ENCODE measurements at regions not wholly inside any gene's neighbourhood (a gene's known extent, or its start where the extent isn't known, plus 50 kb on each side); places are given as distances from the start of the nearest gene placed in this dataset.

GRCh38 chr6:149147938-149148718, 169.4 kb upstream of the TAB2 start:
- no peaks in the 10 kb centered on the region for H3K79me2 ChIP-seq (ENCODE audit: control insufficient read depth, insufficient read depth, low read length, unreplicated experiment)
- no peaks in the 10 kb centered on the region for H3K36me3 ChIP-seq (ENCODE audit: insufficient read depth, low read length)
- no peak overlapping the region for H3K27ac ChIP-seq (ENCODE audit: low read depth, low read length)
- no peak overlapping the region for H2AFZ ChIP-seq (ENCODE audit: low read length, unreplicated experiment)
- H3K27me3 ChIP-seq (ENCODE audit: insufficient read depth, low read length) = no peaks in the 10 kb centered on the region
- no peaks in the 10 kb centered on the region for H3K4me1 ChIP-seq (ENCODE audit: control insufficient read depth, insufficient read depth, low read length, unreplicated experiment)
- H3K4me3 ChIP-seq (ENCODE audit: low read depth, low read length) = no peak overlapping the region

DNA sequence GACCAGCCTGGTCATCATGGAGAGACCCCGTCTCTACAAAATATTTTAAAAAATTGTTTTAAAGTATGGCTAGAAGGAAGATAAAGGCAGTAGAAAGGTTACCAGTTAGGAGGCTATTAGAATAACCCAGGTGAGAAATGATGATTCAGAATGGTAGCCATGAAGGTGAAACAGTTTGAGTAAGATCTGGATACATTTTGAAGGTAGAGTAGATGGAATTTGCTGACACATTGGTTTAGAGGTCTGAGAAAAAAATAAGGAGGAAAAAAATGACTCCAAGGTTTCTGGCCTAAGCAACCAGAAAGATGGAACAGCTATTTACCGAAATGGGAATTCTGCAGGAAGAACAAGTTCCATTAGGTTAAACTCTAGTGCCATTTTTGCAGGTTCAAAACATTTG, 167.9 kb upstream of the TAB2 start:
- Histone ChIP-seq H3K27ac (ENCODE audit: low read depth, low read length) (no peak overlapping the region), H3K27me3 (ENCODE audit: insufficient read depth, low read length) (no peaks in the 10 kb centered on the region), H3K79me2 (ENCODE audit: control insufficient read depth, insufficient read depth, low read length, unreplicated experiment) (no peaks in the 10 kb centered on the region), H3K4me1 (ENCODE audit: control insufficient read depth, insufficient read depth, low read length, unreplicated experiment) (no peaks in the 10 kb centered on the region), H3K36me3 (ENCODE audit: insufficient read depth, low read length) (no peaks in the 10 kb centered on the region), H3K4me3 (ENCODE audit: low read depth, low read length) (no peak overlapping the region), H2AFZ (ENCODE audit: low read length, unreplicated experiment) (no peak overlapping the region)

- no peak overlapping the region for H2AFZ ChIP-seq (ENCODE audit: low read length, unreplicated experiment)
- H3K79me2 ChIP-seq (ENCODE audit: control insufficient read depth, insufficient read depth, low read length, unreplicated experiment) = no peaks in the 10 kb centered on the region
- no peaks in the 10 kb centered on the region for H3K27me3 ChIP-seq (ENCODE audit: insufficient read depth, low read length)
- H3K27ac ChIP-seq (ENCODE audit: low read depth, low read length) = no peak overlapping the region
- no peaks in the 10 kb centered on the region for H3K4me1 ChIP-seq (ENCODE audit: control insufficient read depth, insufficient read depth, low read length, unreplicated experiment)
- no peaks in the 10 kb centered on the region for H3K36me3 ChIP-seq (ENCODE audit: insufficient read depth, low read length)
- no peak overlapping the region for H3K4me3 ChIP-seq (ENCODE audit: low read depth, low read length)
Measured at GRCh38 chr6:149150301-149150700, 167.2 kb upstream of the TAB2 start.

DNA sequence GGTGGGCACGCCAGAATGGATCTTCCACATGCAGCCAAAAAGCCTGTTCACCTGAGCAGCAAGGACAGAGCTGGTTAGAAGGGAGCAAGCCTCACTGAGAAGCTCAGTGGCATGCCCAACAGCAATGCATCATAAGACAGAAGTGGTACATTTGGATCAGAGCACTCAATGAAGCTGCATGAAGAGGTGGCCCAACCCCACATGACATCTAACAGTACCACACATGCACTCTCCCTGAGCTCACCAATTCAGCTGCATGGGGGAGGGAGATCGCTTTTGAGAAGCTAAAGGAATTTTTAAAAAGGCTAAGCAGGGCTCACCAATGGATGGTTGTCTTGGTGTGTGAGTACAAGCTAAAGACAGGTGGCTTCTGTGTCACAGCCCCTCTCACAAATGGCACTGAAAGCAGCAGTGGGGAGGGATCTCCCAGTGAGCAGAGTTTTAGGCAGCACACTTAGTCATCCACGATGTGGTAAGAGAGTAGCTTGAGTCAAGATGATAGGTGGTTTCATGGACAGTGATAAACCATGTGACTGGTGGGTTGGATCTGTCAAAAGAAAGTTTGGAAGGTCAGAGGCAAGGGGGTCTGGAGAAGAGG, 166.6 kb upstream of the TAB2 start:
- no peaks in the 10 kb centered on the region for H3K27me3 ChIP-seq (ENCODE audit: insufficient read depth, low read length)
- no peaks in the 10 kb centered on the region for H3K4me1 ChIP-seq (ENCODE audit: control insufficient read depth, insufficient read depth, low read length, unreplicated experiment)

DNA sequence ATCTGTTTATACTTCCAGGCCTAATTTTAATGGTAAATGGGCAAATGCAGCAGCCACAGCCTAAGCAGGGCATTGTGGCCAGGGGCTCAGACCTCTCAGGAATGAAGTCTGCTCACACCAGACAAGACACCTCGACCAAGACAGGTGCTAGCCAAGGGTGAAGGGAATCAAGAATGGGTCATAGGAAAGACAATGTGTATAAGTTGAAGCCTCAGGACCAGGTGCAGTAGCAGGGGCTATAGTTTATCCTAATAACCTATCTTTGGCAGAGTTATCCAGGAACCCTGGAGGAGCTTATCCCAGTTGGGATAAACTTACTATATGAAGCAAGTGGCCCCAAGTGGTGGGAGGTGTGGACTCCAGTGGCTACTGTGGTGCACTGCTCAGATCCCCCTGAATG, 165.0 kb upstream of the TAB2 start:
- Histone ChIP-seq H3K27ac (ENCODE audit: low read depth, low read length) (no peak overlapping the region), H3K36me3 (ENCODE audit: insufficient read depth, low read length) (no peaks in the 10 kb centered on the region), H3K4me1 (ENCODE audit: control insufficient read depth, insufficient read depth, low read length, unreplicated experiment) (no peaks in the 10 kb centered on the region), H3K79me2 (ENCODE audit: control insufficient read depth, insufficient read depth, low read length, unreplicated experiment) (no peaks in the 10 kb centered on the region), H3K27me3 (ENCODE audit: insufficient read depth, low read length) (no peaks in the 10 kb centered on the region), H2AFZ (ENCODE audit: low read length, unreplicated experiment) (no peak overlapping the region), H3K4me3 (ENCODE audit: low read depth, low read length) (no peak overlapping the region)

More for the DNA sequence above, 166.6 kb upstream of the TAB2 start:
- Histone ChIP-seq H3K36me3 (ENCODE audit: insufficient read depth, low read length) (no peaks in the 10 kb centered on the region), H2AFZ (ENCODE audit: low read length, unreplicated experiment) (no peak overlapping the region), H3K27ac (ENCODE audit: low read depth, low read length) (no peak overlapping the region), H3K4me3 (ENCODE audit: low read depth, low read length) (no peak overlapping the region), H3K79me2 (ENCODE audit: control insufficient read depth, insufficient read depth, low read length, unreplicated experiment) (no peaks in the 10 kb centered on the region)

DNA sequence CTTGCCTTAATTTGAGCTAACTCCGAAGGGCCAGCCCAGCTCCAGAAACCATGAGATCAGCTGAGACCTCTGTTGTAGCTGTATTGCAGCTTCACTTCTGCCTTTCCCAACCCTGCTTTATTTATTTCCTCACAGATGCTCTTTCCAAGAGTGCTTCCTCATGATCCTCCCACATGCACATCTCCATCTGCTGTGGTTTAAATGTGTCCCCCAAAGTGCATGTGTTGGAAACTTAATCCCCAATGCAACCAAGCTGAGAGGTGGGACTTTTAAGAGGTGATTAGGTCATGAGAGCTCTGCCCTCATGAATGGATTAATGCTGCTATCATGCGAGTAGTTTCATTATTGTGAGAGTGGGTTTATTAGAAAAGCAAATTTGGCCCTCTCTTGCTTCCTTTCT, 164.4 kb upstream of the TAB2 start:
- Histone ChIP-seq H3K27me3 (ENCODE audit: insufficient read depth, low read length) (no peaks in the 10 kb centered on the region), H3K79me2 (ENCODE audit: control insufficient read depth, insufficient read depth, low read length, unreplicated experiment) (no peaks in the 10 kb centered on the region)

GRCh38 chr6:149153693-149154092, 163.8 kb upstream of the TAB2 start:
- Histone ChIP-seq H2AFZ (ENCODE audit: low read length, unreplicated experiment) (peak overlapping the region; percentile 8), H3K4me3 (ENCODE audit: low read depth, low read length) (no peak overlapping the region), H3K36me3 (ENCODE audit: insufficient read depth, low read length) (no peaks in the 10 kb centered on the region), H3K27me3 (ENCODE audit: insufficient read depth, low read length) (no peaks in the 10 kb centered on the region), H3K27ac (ENCODE audit: low read depth, low read length) (no peak overlapping the region), H3K4me1 (ENCODE audit: control insufficient read depth, insufficient read depth, low read length, unreplicated experiment) (no peaks in the 10 kb centered on the region), H3K79me2 (ENCODE audit: control insufficient read depth, insufficient read depth, low read length, unreplicated experiment) (no peaks in the 10 kb centered on the region)

More for the DNA sequence above, 164.4 kb upstream of the TAB2 start:
- no peak overlapping the region for H2AFZ ChIP-seq (ENCODE audit: low read length, unreplicated experiment)
- H3K4me1 ChIP-seq (ENCODE audit: control insufficient read depth, insufficient read depth, low read length, unreplicated experiment) = no peaks in the 10 kb centered on the region
- H3K4me3 ChIP-seq (ENCODE audit: low read depth, low read length) = no peak overlapping the region
- H3K36me3 ChIP-seq (ENCODE audit: insufficient read depth, low read length) = no peaks in the 10 kb centered on the region
- H3K27ac ChIP-seq (ENCODE audit: low read depth, low read length) = no peak overlapping the region

GRCh38 chr6:149154261-149154821, 163.2 kb upstream of the TAB2 start:
- no peaks in the 10 kb centered on the region for H3K79me2 ChIP-seq (ENCODE audit: control insufficient read depth, insufficient read depth, low read length, unreplicated experiment)
- no peak overlapping the region for H3K27ac ChIP-seq (ENCODE audit: low read depth, low read length)
- no peaks in the 10 kb centered on the region for H3K36me3 ChIP-seq (ENCODE audit: insufficient read depth, low read length)
- no peak overlapping the region for H3K4me3 ChIP-seq (ENCODE audit: low read depth, low read length)
- H3K4me1 ChIP-seq (ENCODE audit: control insufficient read depth, insufficient read depth, low read length, unreplicated experiment) = no peaks in the 10 kb centered on the region
- H2AFZ ChIP-seq (ENCODE audit: low read length, unreplicated experiment) = no peak overlapping the region
- no peaks in the 10 kb centered on the region for H3K27me3 ChIP-seq (ENCODE audit: insufficient read depth, low read length)

- Histone ChIP-seq H3K27ac (ENCODE audit: low read depth, low read length) (no peak overlapping the region), H3K4me3 (ENCODE audit: low read depth, low read length) (no peak overlapping the region), H2AFZ (ENCODE audit: low read length, unreplicated experiment) (no peak overlapping the region), H3K27me3 (ENCODE audit: insufficient read depth, low read length) (no peaks in the 10 kb centered on the region), H3K4me1 (ENCODE audit: control insufficient read depth, insufficient read depth, low read length, unreplicated experiment) (no peaks in the 10 kb centered on the region), H3K79me2 (ENCODE audit: control insufficient read depth, insufficient read depth, low read length, unreplicated experiment) (no peaks in the 10 kb centered on the region), H3K36me3 (ENCODE audit: insufficient read depth, low read length) (no peaks in the 10 kb centered on the region)
Measured at GRCh38 chr6:149157126-149157525, 160.4 kb upstream of the TAB2 start.

DNA sequence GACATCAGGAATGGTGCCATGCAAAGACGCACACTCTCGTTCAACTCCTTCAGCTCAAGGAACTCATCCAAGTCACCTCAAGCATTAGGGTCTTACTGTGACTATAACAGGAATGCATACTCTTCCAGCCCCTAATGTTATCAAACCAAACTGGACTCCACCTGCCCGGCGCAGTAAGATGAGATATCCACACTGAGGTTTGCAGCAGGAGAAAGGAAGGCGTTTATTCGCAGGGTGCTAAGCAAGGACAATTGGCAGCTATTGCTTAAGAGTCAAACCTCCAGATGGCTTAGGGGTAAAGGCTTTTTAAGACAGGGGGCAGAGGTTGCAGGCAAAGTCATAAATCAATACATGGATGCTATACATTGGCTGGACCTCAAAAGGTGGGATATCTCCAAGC, 159.4 kb upstream of the TAB2 start:
- no peaks in the 10 kb centered on the region for H3K4me1 ChIP-seq (ENCODE audit: control insufficient read depth, insufficient read depth, low read length, unreplicated experiment)
- H3K36me3 ChIP-seq (ENCODE audit: insufficient read depth, low read length) = no peaks in the 10 kb centered on the region
- H3K79me2 ChIP-seq (ENCODE audit: control insufficient read depth, insufficient read depth, low read length, unreplicated experiment) = no peaks in the 10 kb centered on the region
- no peaks in the 10 kb centered on the region for H3K27me3 ChIP-seq (ENCODE audit: insufficient read depth, low read length)
- no peak overlapping the region for H3K27ac ChIP-seq (ENCODE audit: low read depth, low read length)
- no peak overlapping the region for H2AFZ ChIP-seq (ENCODE audit: low read length, unreplicated experiment)
- no peak overlapping the region for H3K4me3 ChIP-seq (ENCODE audit: low read depth, low read length)

DNA sequence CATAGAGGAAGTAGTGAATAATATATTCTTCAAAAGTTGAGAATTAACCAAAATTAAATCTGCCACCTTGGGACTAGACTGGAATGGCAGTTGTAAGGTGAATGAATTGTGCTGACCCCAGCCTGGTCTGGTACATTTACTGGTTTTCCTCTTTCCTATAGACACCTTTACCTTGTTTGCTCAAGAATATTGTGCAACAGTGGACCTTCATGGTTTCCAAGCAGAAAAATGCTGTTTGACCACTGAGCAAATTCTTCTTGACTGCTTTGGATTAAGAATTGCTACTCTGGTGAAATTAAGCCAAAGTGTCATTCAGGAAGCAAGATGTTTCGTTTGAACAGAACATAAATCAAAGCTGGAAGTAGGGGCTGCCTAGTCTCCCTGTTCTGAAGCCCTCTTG, 156.6 kb upstream of the TAB2 start:
- no peak overlapping the region for H3K27ac ChIP-seq (ENCODE audit: low read depth, low read length)
- H3K36me3 ChIP-seq (ENCODE audit: insufficient read depth, low read length) = no peaks in the 10 kb centered on the region
- H3K27me3 ChIP-seq (ENCODE audit: insufficient read depth, low read length) = no peaks in the 10 kb centered on the region
- no peaks in the 10 kb centered on the region for H3K79me2 ChIP-seq (ENCODE audit: control insufficient read depth, insufficient read depth, low read length, unreplicated experiment)
- no peak overlapping the region for H2AFZ ChIP-seq (ENCODE audit: low read length, unreplicated experiment)
- no peak overlapping the region for H3K4me3 ChIP-seq (ENCODE audit: low read depth, low read length)
- H3K4me1 ChIP-seq (ENCODE audit: control insufficient read depth, insufficient read depth, low read length, unreplicated experiment) = no peaks in the 10 kb centered on the region

Data from ACC112 (cell line).